SKM-1 (cell line): ENCODE measurements at regions not wholly inside any gene's neighbourhood (a gene's known extent, or its start where the extent isn't known, plus 50 kb on each side); places are given as distances from the start of the nearest gene placed in this dataset.

Experiments
- DNase-seq: peaks from one replicate; lab custom pipeline; 2025; ENCODE audit not compliant: unreplicated experiment; lab: John Stamatoyannopoulos, UW

- DNase-seq, result peak; percentile 61
These were observed 160.0 kb upstream of the TLE3 start for GRCh38 chr15:70257573-70258248.

GRCh38 chr15:70257047-70257446 is 159.3 kb upstream of the TLE3 start:
- no peak for DNase-seq

- no peak for DNase-seq
These were observed 156.7 kb upstream of the TLE3 start for GRCh38 chr15:70254311-70254869.

GRCh38 chr15:70253461-70254156 is 155.9 kb upstream of the TLE3 start:
- DNase-seq, result no peak

GRCh38 chr15:70252951-70253320 is 155.2 kb upstream of the TLE3 start:
- no peak for DNase-seq

- DNase-seq, result no peak
These were observed 154.6 kb upstream of the TLE3 start for GRCh38 chr15:70252056-70252950.

GRCh38 chr15:70251246-70251990 is 153.7 kb upstream of the TLE3 start:
- no peak for DNase-seq

- no peak for DNase-seq
These were observed 152.8 kb upstream of the TLE3 start for GRCh38 chr15:70250208-70251201.

- DNase-seq, result no peak
These were observed 151.9 kb upstream of the TLE3 start for GRCh38 chr15:70249616-70250015.

GRCh38 chr15:70248116-70249025 is 150.7 kb upstream of the TLE3 start:
- no peak for DNase-seq

GRCh38 chr15:70247281-70247680 is 149.6 kb upstream of the TLE3 start:
- DNase-seq, result no peak

- no peak for DNase-seq
These were observed 149.0 kb upstream of the TLE3 start for GRCh38 chr15:70246623-70247220.

GRCh38 chr15:70245932-70246622 is 148.4 kb upstream of the TLE3 start:
- DNase-seq, result peak; percentile 18

GRCh38 chr15:70244978-70245542 is 147.3 kb upstream of the TLE3 start:
- no peak for DNase-seq

- no peak for DNase-seq
These were observed 146.2 kb upstream of the TLE3 start for GRCh38 chr15:70243686-70244540.

- no peak for DNase-seq
These were observed 145.4 kb upstream of the TLE3 start for GRCh38 chr15:70242951-70243685.
